OCI-LY3 (cell line): ENCODE measurements at regions not wholly inside any gene's neighbourhood (a gene's known extent, or its start where the extent isn't known, plus 50 kb on each side); places are given as distances from the start of the nearest gene placed in this dataset.
A peak's percentile ranks its signal among the peaks of the same experiment; 100 is the strongest.

Source experiments
- H2AFZ ChIP-seq: fragments of 200-600, 300-600 bp; shearing (Covaris generic); 2 replicates; pipeline ENCODE4 v1.6.0; 2014; ENCODE audit warnings: antibody characterized with exemption, low read depth, low read length
- H3K27ac ChIP-seq: fragments of 200-600, 300-600 bp; sonication (generic); 2 replicates; pipeline ENCODE4 v1.5.1; 2014; ENCODE audit warnings: mild to moderate bottlenecking, low read length, moderate library complexity, mixed read lengths
- H3K27me3 ChIP-seq: fragments of 200-600, 300-600 bp; sonication (generic); 2 replicates; pipeline ENCODE4 v1.6.1; 2014; ENCODE audit warnings: low read depth, low read length, mixed read lengths
- H3K36me3 ChIP-seq: fragments of 200-600, 300-600 bp; sonication (generic); replicated peaks from 2 replicates; pipeline ENCODE3; 2014; ENCODE audit warnings: low read depth, low read length, mixed read lengths
- H3K4me1 ChIP-seq: fragments of 300-600, 200-600 bp; sonication (generic); 2 replicates; pipeline ENCODE4 v1.6.1; 2014; ENCODE audit warnings: low read length, mixed read lengths
- H3K4me2 ChIP-seq: fragments of 200-600, 300-600 bp; sonication (generic); 2 replicates; pipeline ENCODE4 v1.6.1; 2014; ENCODE audit warnings: low read length, mixed read lengths
- H3K4me3 ChIP-seq: fragments of 300-600, 200-600 bp; sonication (generic); 2 replicates; pipeline ENCODE4 v1.5.1; 2014; ENCODE audit warnings: antibody characterized with exemption, mild to moderate bottlenecking, low read length, moderate library complexity
- H3K79me2 ChIP-seq: fragments of 300-600, 200-600 bp; shearing (Covaris generic); 2 replicates; pipeline ENCODE4 v1.6.1; 2014; ENCODE audit warnings: mild to moderate bottlenecking, low read length, mixed read lengths
- H3K9ac ChIP-seq: fragments of 300-600, 200-600 bp; shearing (Covaris generic); 2 replicates; pipeline ENCODE4 v1.6.0; 2014; ENCODE audit warnings: mild to moderate bottlenecking, low read length, moderate library complexity
- H3K9me3 ChIP-seq: fragments of 200-600, 300-600 bp; shearing (Covaris generic); 2 replicates; pipeline ENCODE4 v1.6.1; 2014; ENCODE audit warnings: low read length, mixed read lengths; ENCODE audit not compliant: insufficient read depth
- H4K20me1 ChIP-seq: fragments of 200-600, 300-600 bp; sonication (generic); 2 replicates; pipeline ENCODE4 v1.6.1; 2016; ENCODE audit warnings: low read length, mixed read lengths; ENCODE audit not compliant: insufficient read depth
- CTCF ChIP-seq: fragments of 200-600, 300-600 bp; sonication (generic); IDR thresholded peaks from 2 replicates; pipeline ENCODE4 v1.5.1; 2014; ENCODE audit warnings: antibody characterized with exemption, low read length, low read depth
- EZH2phosphoT487 ChIP-seq: fragments of 200-600 bp; shearing (Covaris generic); IDR thresholded peaks from 2 replicates; pipeline ENCODE4 v1.6.1; 2018; ENCODE audit warnings: antibody characterized with exemption, mixed run types, low read depth

GRCh38 chr6:37103169-37104039 lies 66.5 kb upstream of the PIM1 start:
- H3K9me3 ChIP-seq = no peaks in the 10 kb centered on the region
- H3K4me2 ChIP-seq = peak overlapping the region; percentile 91
- peak overlapping the region; percentile 72 for H3K9ac ChIP-seq
- no peak for TF ChIP-seq EZH2phosphoT487
- TF ChIP-seq CTCF = no peak
- no peak overlapping the region for H2AFZ ChIP-seq
- no peaks in the 10 kb centered on the region for H4K20me1 ChIP-seq
- no peaks in the 10 kb centered on the region for H3K36me3 ChIP-seq
- peaks cover 70% of the 10 kb centered on the region for H3K4me1 ChIP-seq
- no peaks in the 10 kb centered on the region for H3K27me3 ChIP-seq
- H3K4me3 ChIP-seq = peak overlapping the region; percentile 72
- peak overlapping the region; percentile 80 for H3K27ac ChIP-seq
- H3K79me2 ChIP-seq = no peaks in the 10 kb centered on the region

GRCh38 chr6:37104824-37105147 lies 65.2 kb upstream of the PIM1 start:
- H3K36me3 ChIP-seq = no peaks in the 10 kb centered on the region
- H3K4me3 ChIP-seq = no peak overlapping the region
- no peaks in the 10 kb centered on the region for H4K20me1 ChIP-seq
- no peaks in the 10 kb centered on the region for H3K27me3 ChIP-seq
- TF ChIP-seq EZH2phosphoT487 (no peak), CTCF (no peak)
- H2AFZ ChIP-seq = no peak overlapping the region
- H3K27ac ChIP-seq = no peak overlapping the region
- H3K79me2 ChIP-seq = no peaks in the 10 kb centered on the region
- H3K4me1 ChIP-seq = peaks cover 63% of the 10 kb centered on the region
- H3K9me3 ChIP-seq = no peaks in the 10 kb centered on the region
- no peak overlapping the region for H3K4me2 ChIP-seq
- H3K9ac ChIP-seq = peak overlapping the region; percentile 5; the same call in 1 of the 2 replicates

GRCh38 chr6:37105148-37106050 lies 64.6 kb upstream of the PIM1 start:
- no peaks in the 10 kb centered on the region for H3K27me3 ChIP-seq
- H2AFZ ChIP-seq = no peak overlapping the region
- peaks cover 63% of the 10 kb centered on the region for H3K4me1 ChIP-seq
- no peak overlapping the region for H3K4me3 ChIP-seq
- no peaks in the 10 kb centered on the region for H3K9me3 ChIP-seq
- H3K36me3 ChIP-seq = no peaks in the 10 kb centered on the region
- no peak overlapping the region for H3K4me2 ChIP-seq
- peak overlapping the region; percentile 5; the same call in 1 of the 2 replicates for H3K9ac ChIP-seq
- H3K27ac ChIP-seq = no peak overlapping the region
- no peak for TF ChIP-seq CTCF
- no peak for TF ChIP-seq EZH2phosphoT487
- H4K20me1 ChIP-seq = no peaks in the 10 kb centered on the region
- H3K79me2 ChIP-seq = no peaks in the 10 kb centered on the region

GRCh38 chr6:37106051-37106363 lies 63.9 kb upstream of the PIM1 start:
- H3K4me1 ChIP-seq = peaks cover 63% of the 10 kb centered on the region
- no peaks in the 10 kb centered on the region for H3K27me3 ChIP-seq
- no peak overlapping the region for H3K9ac ChIP-seq
- no peaks in the 10 kb centered on the region for H3K79me2 ChIP-seq
- H2AFZ ChIP-seq = no peak overlapping the region
- TF ChIP-seq CTCF = no peak
- no peak for TF ChIP-seq EZH2phosphoT487
- no peak overlapping the region for H3K27ac ChIP-seq
- no peak overlapping the region for H3K4me2 ChIP-seq
- no peaks in the 10 kb centered on the region for H3K36me3 ChIP-seq
- H4K20me1 ChIP-seq = no peaks in the 10 kb centered on the region
- H3K4me3 ChIP-seq = no peak overlapping the region
- H3K9me3 ChIP-seq = no peaks in the 10 kb centered on the region
